Activated gamma-delta T cell treated with Interleukin-2 at 50 U/mL for 16 hours (primary cell): ENCODE measurements at regions not wholly inside any gene's neighbourhood (a gene's known extent, or its start where the extent isn't known, plus 50 kb on each side); places are given as distances from the start of the nearest gene placed in this dataset.

Source experiments
- DNase-seq: peaks from one replicate; pipeline ENCODE4 v3.0.0-alpha.2; 2020

GRCh38 chr9:79884546-79884945 is 312.8 kb downstream of the TLE4 start:
- DNase-seq, result no peak

GRCh38 chr9:79883073-79883645 is 311.4 kb downstream of the TLE4 start:
- DNase-seq, result peak; percentile 68

GRCh38 chr9:79880626-79881025 is 308.9 kb downstream of the TLE4 start:
- DNase-seq, result no peak

GRCh38 chr9:79877943-79878602 is 306.3 kb downstream of the TLE4 start:
- no peak for DNase-seq

- DNase-seq, result no peak
Observed at GRCh38 chr9:79868567-79869189, 296.9 kb downstream of the TLE4 start.

- no peak for DNase-seq
Observed at GRCh38 chr9:79862921-79863890, 291.4 kb downstream of the TLE4 start.

GRCh38 chr9:79858508-79858907 is 286.7 kb downstream of the TLE4 start:
- no peak for DNase-seq

- no peak for DNase-seq
Observed at GRCh38 chr9:79857188-79857587, 285.4 kb downstream of the TLE4 start.

- no peak for DNase-seq
Observed at GRCh38 chr9:79847074-79847473, 275.3 kb downstream of the TLE4 start.

- DNase-seq, result no peak
Observed at GRCh38 chr9:79829566-79830302, 258.0 kb downstream of the TLE4 start.

GRCh38 chr9:79824265-79824664 is 252.5 kb downstream of the TLE4 start:
- no peak for DNase-seq

GRCh38 chr9:79817438-79818004 is 245.8 kb downstream of the TLE4 start:
- no peak for DNase-seq

GRCh38 chr9:79813258-79813638 is 241.5 kb downstream of the TLE4 start:
- DNase-seq, result no peak

- DNase-seq, result no peak
Observed at GRCh38 chr9:79812507-79813257, 240.9 kb downstream of the TLE4 start.

GRCh38 chr9:79812099-79812498 is 240.3 kb downstream of the TLE4 start:
- DNase-seq, result no peak

- no peak for DNase-seq
Observed at GRCh38 chr9:79809931-79810330, 238.2 kb downstream of the TLE4 start.

- DNase-seq, result no peak
Observed at GRCh38 chr9:79809316-79809876, 237.6 kb downstream of the TLE4 start.

GRCh38 chr9:79807971-79808370 is 236.2 kb downstream of the TLE4 start:
- DNase-seq, result no peak

- DNase-seq, result no peak
Observed at GRCh38 chr9:79806086-79806485, 234.3 kb downstream of the TLE4 start.

- no peak for DNase-seq
Observed at GRCh38 chr9:79801459-79801858, 229.7 kb downstream of the TLE4 start.

- DNase-seq, result no peak
Observed at GRCh38 chr9:79800578-79800977, 228.8 kb downstream of the TLE4 start.
